ENCODE measurements at regions not wholly inside any gene's neighbourhood (a gene's known extent, or its start where the extent isn't known, plus 50 kb on each side); places are given as distances from the start of the nearest gene placed in this dataset.

- Histone ChIP-seq H2BK12ac (ENCODE audit: insufficient read length, low read depth, low read length) (no peak overlapping the region), H3K23me2 (ENCODE audit: insufficient read length, low read depth, low read length, poor library complexity, severe bottlenecking) (no peaks in the 10 kb centered on the region), H3K56ac (ENCODE audit: insufficient read length, low read depth, low read length) (no peak overlapping the region), H3K18ac (ENCODE audit: insufficient read length, low read depth, low read length) (no peak overlapping the region), H4K91ac (ENCODE audit: insufficient read length, low read depth, low read length) (no peak overlapping the region), H2BK5ac (ENCODE audit: insufficient read length, low read length) (no peak overlapping the region), H3K4me1 (ENCODE audit: insufficient read depth, low read length) (no peaks in the 10 kb centered on the region), H4K5ac (ENCODE audit: insufficient read length, low read depth, low read length) (no peak overlapping the region), H2BK120ac (ENCODE audit: low read depth, low read length, poor library complexity, severe bottlenecking) (no peak overlapping the region), H3K27me3 (ENCODE audit: insufficient read depth, low read length) (no peaks in the 10 kb centered on the region), H2BK15ac (ENCODE audit: low read depth, low read length) (no peak overlapping the region), H4K8ac (replicated peaks; ENCODE audit: insufficient read length, low read depth, low read length) (no peak overlapping the region), H4K20me1 (ENCODE audit: control insufficient read depth, insufficient read depth, insufficient read length) (no peaks in the 10 kb centered on the region), H3T11ph (ENCODE audit: low read length) (no peak overlapping the region), H3K4me2 (ENCODE audit: insufficient read depth, insufficient read length, low read length) (no peak overlapping the region), H3K79me1 (ENCODE audit: insufficient read depth, low read depth, low read length, poor library complexity, severe bottlenecking) (no peaks in the 10 kb centered on the region), H3K4ac (ENCODE audit: low read depth, low read length) (no peak overlapping the region), H3K9me3 (ENCODE audit: control insufficient read depth, low read depth, low read length) (no peaks in the 10 kb centered on the region), H2AFZ (ENCODE audit: low read length) (no peak overlapping the region), H3K14ac (ENCODE audit: insufficient read depth, low read length) (no peak overlapping the region), H2AK5ac (ENCODE audit: insufficient read length, low read length) (no peak overlapping the region), H3K79me2 (ENCODE audit: insufficient read depth, low read length) (no peaks in the 10 kb centered on the region), H3K9ac (ENCODE audit: extremely low read depth, insufficient read length, low read length) (no peak overlapping the region), H3K23ac (ENCODE audit: insufficient read length, low read depth, low read length) (no peak overlapping the region), H3K27ac (ENCODE audit: insufficient read length, low read depth, low read length) (no peak overlapping the region), H2BK20ac (ENCODE audit: low read depth, low read length, poor library complexity, severe bottlenecking) (no peak overlapping the region)
- no peak for DNase-seq
- no peak for TF ChIP-seq CTCF (conservative IDR thresholded peaks at IDR 0.05)
- Mint-ChIP-seq H3K4me3 (no peak overlapping the region), H3K4me1 (0 out of 4 replicates have a peak, but pooled peaks cover 5 to 6% of the 10 kb centered on the region in 2 experiments), H3K27me3 (ENCODE audit: low read depth) (no peaks in the 10 kb centered on the region), H3K27ac (peak overlapping the region in 1 of 3 experiments; percentile 13; a peak in 1 of 7 replicates), H3K9me3 (peaks cover 2 to 3% of the 10 kb centered on the region in 2 experiments; a peak in 1 of 5 replicates), H3K36me3 (ENCODE audit: insufficient read depth in 1 of 3, low read depth in 3 of 3) (peaks cover 0 to 7% (median 0%) of the 10 kb centered on the region in 3 experiments; a peak in 1 of 7 replicates)
- WGBS (ENCODE audit: extremely low coverage, insufficient read length, low lambda C conversion rate), result no CpG with 5 or more reads among the region's 5 CpGs
Measured at GRCh38 chr1:238964631-238965030, 421.7 kb upstream of the CHRM3 start.
